HG03469 (cell line): ENCODE measurements at regions not wholly inside any gene's neighbourhood (a gene's known extent, or its start where the extent isn't known, plus 50 kb on each side); places are given as distances from the start of the nearest gene placed in this dataset.
"Not testable (repeated sequence)": the region's sequence is repeated elsewhere in the genome, so short reads cannot be mapped to it uniquely, and the experiment has no call there.

ENCODE experiments used
- ATAC-seq: cut with Tn5 transposase; IDR thresholded peaks from one replicate; pipeline ENCODE4 v1.9.1; 2021; ENCODE audit warnings: mild to moderate bottlenecking, moderate library complexity, moderate number of reproducible peaks; ENCODE audit not compliant: unreplicated experiment

GRCh38 chr15:93965304-93965908 is 266.0 kb upstream of the MCTP2 start:
- ATAC-seq = no peak

DNA sequence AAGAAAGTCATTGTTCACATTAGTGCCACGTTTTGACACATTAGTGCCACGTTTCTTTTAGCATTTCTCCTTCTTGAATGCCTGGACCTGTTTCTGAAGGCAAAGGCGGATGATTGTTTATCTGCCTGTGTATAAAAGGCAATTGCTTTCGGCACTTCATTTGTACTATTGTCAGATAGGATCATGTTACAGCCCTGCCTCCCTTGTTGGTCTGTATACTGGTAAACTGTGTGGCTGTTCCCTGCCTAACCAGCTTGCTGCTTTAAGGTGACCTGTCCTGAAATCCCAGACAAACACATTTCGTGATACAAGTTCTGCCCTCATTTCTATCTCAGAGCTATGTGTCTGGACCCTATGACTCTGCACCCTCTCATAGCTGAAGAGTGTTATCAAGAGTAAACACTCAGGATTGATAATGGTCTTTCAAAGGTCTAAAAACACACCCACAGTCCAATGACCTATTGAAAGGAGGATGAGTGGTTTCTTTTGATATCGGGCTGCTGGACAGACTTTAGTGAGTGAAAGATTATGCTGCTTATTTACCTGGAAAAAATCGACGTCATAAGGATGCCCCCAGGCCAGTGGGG is 276.3 kb upstream of the MCTP2 start:
- no peak for ATAC-seq

DNA sequence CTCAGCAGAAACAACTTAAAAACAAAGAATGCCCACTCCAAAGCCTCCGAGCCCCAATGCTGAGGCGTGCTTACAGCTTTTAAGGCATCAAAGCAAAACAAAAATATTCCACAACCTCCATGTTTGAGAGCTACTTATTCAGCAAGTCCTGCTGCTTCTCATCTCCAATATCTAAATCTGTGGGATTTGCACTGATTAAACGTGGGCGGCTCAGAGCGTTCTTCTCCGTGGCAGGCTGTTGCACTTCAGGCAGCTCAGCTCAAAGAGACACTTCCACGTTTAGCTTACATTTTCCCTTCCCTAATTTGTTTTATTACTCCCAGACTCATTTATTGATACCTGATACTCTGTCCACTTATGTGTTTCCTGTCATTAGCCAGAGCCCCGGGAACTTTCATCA is 282.6 kb upstream of the MCTP2 start:
- ATAC-seq = no peak

DNA sequence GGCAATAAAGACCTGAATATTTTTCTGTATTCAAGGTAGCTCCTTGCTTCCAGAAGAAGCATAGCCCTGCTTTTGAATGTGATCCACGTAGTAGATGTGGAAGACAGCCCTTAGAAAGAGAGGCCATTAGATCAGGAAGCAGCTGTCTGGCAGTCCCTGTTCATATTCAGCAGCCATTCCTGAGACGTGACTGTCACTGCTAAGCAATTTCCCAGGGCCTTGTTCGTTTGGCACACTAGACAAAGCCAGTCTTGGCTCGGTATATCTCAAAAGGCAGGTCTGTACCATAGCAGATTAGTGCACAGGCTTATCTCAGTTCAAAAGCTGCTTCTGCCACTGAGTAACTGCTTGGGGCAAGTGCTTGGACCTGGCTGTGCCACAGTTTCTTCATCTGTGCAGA is 287.8 kb upstream of the MCTP2 start:
- no peak for ATAC-seq

DNA sequence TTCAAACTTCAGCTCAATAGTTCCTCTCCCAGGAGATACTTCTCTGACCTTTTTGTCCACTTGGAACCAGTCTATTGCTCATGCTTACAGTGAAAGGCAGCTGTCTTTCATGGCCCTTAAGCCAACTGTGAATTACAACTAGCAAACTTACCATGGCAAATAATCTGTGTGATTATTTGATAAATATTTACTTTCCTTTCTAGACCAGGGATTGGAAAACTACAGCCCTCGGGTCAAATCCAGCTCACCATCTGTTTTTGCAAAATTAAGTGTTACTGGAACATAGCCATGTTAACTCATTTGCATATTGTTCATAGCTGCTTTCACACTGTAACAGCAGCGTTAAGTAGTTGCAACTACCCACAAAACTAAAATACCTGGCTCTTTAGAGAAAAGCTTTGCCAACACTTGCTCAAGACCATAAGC is 289.1 kb upstream of the MCTP2 start:
- no peak for ATAC-seq

DNA sequence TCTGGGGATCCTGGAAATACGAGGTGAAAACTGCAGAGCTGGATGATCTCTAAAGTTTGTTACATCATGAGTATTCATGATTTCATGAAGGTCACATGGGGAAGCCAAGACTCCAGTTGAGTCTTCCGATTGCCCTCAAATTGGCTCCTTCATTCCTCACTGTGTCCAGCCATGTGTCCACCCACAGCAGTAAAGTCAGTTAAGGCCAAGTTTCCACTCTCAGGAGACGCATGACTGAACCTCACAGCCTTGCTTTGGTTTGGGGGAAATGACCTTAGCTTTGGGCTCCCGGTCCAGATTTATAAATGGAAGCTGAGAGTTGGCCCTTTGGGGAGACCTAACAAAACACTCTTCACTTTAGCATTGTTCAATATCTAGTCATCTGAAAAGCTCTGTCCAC is 289.7 kb upstream of the MCTP2 start:
- ATAC-seq = no peak

GRCh38 chr15:93940226-93940625 is 291.1 kb upstream of the MCTP2 start:
- ATAC-seq = no peak

DNA sequence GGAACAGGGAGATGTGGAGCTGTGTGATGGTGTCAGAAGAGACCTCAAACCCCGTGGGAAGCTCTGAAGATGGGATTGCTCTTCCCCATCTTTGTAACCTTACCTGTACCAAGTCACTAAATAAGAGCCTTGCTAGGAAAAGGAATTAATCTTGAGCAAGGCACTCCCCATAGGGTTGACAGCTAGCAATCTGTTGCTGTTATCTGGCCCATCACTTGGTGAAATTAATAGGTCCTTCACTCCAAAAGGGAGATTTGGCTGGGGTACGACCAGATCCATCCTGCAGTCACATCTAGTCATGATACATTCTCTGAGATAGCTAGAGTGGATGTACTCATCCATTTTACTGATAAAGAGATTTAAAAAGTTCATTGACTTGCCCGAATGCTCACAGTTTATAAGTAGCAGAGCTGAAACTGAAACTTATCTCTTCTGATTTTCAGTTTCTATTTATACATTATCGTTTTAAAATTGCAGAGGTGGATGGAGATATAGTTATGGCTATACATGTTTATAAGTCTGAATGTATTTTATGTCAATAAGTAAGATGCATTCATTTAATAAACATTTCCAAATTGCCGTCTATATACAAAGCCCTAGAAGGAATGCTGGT is 299.1 kb upstream of the MCTP2 start:
- ATAC-seq = peak; percentile 64

DNA sequence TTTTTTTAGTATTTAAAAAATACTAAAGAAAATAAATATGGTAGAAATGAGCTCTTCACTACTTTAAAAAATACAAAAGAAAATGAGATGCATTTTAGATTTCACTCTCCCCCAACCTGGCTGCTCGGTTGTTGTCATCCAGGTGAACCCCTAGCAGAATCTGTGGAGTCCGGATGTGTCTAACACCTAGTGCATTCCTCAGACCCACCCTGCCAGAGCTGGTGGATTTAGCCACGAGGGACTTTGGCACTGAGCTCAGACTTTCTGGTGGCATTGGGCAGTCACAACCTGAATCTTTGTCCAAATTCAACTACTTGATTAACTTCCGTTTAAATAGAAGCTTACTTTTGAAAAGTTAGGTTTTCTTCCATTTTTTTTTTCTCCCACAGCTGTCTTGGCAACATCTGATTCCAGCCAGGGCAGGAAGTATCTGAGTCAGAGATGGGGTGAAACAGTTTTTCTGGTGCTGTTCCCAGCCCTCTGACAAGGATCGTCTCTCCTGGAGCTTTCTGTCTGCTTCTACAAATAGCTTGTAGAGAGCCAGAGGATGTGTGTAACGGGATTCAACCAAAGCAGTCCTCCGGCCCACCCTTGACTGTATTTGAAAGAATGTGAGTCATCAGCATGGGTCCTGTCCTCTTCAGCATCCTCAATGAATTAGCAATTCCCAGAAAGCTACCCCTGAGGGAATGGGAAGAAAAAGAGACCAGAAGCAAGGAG is 301.8 kb upstream of the MCTP2 start:
- ATAC-seq = no peak

DNA sequence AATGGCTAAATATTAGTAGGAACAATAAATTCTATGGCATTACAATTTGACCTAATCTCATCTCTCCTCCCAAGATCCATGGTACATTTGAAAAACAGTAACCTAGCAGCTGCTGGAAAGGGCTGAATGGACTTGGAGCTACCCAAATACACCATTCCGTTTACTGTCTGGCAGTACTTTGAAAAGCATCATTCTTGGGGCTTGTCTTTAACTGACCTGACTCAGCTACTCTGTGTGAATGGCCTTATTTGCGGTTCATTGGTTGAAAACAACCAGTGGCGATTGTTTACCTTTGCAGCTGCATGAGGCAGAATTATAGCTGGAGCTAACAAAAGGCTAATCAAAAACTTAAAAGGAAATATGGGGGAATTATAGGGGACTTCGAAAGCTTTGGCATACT is 311.2 kb upstream of the MCTP2 start:
- ATAC-seq = no peak

DNA sequence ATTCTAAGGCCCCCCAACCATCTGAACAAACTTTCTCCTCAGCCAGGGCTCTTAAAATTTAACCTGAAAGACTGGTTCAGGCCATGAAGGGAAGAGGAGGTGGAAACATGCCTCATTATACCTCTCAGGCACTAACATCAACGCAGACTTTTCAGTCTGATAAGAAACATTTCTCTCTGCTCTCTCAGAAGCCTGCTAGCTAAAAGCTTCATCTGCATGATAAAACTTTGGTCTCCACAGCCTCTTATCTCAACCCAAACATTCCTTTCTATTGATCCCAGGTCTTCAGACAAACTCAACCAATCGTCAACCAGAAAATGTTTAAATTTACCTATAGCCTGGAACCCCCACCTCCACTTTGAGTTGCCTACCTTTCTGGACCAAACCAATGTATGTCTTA is 312.6 kb upstream of the MCTP2 start:
- ATAC-seq = not testable (repeated sequence)

DNA sequence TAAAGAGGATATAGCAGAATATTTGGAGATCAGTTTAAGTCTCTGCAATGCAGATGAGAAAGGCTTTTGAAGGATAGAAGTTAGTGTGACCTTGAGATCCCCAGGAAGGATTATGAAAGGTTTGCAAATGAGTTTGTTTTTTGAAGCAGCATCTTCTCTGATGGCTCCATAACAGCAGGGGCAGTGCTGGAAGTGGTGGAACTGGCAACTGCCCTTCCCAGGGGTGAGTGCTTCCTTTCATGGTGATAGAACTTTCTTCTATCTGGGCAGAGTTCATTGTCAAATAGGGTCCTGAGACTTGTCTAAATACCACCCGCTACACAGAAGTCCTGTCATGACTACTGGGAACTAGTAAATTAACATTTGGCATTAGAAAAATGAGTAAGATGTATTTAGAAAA is 314.2 kb upstream of the MCTP2 start:
- ATAC-seq = no peak

GRCh38 chr15:93913871-93914270 is 317.5 kb upstream of the MCTP2 start:
- ATAC-seq = no peak

DNA sequence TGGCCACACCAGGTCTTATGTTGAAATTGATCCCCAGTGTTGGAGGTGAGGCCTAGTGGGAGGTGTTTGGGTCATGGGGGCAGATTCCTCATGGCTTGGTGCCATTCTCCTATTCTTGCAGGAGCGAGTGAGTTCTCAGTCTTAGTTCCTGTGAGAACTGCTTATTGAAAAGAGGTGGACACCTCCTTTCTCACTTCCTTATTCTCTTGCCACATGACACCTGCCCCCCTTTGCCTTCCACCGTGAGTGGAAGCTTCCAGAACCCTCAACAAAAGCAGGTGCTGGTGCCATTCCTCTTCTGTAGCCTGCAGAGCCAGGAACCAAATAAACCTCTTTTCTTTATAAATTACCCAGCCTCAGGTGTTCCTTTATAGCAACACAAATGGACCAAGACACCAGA is 318.1 kb upstream of the MCTP2 start:
- ATAC-seq = no peak

DNA sequence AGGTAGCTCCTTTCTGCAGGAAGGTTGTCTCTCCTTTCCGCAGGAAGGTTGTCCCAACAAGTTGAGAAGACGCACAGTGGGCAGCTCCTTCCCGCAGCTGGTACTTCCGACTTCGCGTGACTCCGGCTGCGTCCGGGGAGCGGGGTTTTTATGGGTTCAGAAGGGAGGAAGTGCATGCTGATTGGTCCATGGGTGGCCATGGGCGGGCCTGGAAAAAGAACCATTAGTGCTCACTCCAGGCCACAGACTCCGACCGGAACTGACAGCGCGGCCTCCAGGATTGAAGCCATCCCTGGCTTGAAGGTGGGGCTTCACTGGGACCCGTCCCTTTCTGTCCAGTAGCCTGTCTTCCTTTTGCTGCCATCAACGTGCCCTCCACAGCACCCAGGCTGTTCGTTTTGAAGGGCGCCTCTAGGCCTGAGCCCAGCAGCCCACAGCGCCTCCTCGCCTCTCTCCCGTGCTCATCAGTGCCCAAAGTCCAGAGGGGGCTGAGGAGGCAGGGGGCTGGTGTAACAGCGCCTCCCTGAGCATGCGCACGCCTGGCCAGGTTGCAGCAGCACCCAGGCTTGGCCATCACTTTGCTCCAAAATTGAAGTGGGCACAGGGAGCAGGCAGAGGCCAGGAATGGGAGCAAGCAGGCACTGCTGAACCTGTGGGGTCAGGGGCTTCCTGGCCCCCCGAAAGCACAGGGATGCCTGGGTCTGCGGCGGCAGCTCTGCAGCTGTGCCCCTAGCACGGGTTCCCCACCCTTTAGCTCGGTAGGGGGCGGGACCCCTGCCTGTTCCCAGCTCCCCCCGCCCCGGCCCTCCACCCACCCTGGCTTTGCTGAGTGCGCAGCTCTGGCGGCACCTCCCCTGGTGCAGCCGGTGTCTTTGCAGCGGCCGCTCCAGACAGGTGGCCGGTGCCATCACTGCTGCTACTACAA is 330.6 kb upstream of the MCTP2 start:
- no peak for ATAC-seq

DNA sequence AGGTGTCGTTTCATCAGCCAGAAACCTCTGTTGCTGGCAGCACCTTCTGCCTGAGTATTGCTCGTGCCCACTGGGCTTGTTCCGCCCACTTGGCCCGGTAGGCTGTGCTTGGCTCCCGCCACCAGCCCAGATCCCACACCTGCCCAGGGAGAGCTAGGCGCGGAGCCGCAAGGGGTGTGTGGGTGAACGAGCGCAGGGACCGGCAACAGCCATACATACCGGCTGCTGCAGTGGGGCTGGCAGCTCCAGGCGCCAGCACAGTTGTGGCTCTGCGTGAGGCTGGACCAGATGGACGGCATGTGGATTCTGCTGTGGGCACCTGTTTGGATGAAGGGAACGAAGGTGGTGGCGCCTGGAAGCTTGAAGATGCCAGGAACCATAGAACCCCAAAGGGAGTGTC is 331.5 kb upstream of the MCTP2 start:
- ATAC-seq = no peak

- ATAC-seq = no peak
Observed at GRCh38 chr15:93897377-93897776, 334.0 kb upstream of the MCTP2 start.

GRCh38 chr15:93895976-93896770 is 335.2 kb upstream of the MCTP2 start:
- no peak for ATAC-seq

DNA sequence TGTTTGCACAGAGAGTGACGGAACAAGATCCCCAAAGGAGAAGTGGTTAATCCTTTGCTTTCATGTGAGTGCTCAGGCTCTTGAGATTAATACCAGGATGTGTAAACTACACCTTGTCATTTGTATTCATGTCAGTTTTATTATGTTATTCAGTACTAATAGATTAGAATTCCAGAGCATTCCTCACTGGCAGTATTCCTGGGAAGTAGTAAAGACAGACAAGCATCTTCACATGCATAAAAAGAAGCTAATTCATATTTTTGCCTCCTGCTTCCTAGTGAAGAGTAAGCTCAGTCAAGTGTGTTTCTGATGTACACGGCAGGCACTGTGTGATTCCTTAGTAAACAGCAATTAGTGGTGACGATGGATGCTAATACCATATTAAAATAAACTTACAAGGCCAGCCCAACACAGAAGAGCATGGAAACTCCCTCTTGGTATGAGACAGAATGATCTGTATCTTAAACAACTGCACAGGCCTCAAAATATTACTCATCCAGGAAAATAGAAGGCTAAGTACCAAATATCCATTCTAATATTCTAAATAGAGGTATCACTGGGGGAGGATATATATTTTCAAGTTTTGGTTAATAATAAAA is 336.8 kb upstream of the MCTP2 start:
- ATAC-seq = no peak

DNA sequence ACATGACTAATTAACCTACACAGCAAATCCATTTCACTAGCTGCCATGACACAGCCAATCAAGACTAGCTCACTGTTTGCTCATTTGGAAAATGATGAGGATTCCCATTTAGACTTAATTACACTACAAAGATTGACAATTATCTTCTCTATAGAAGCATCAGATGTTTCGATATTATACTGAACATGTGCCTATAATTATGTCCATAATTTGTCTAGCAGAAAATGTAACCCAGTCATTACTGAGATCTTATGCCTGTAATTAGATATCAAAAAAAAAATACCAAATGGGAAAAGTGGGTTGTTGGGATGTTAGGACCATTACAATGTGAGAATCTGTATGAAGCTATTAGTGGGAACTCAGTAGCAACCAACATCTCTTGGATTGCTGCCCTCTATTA is 344.2 kb upstream of the MCTP2 start:
- ATAC-seq = no peak
